ENCODE measurements at regions not wholly inside any gene's neighbourhood (a gene's known extent, or its start where the extent isn't known, plus 50 kb on each side); places are given as distances from the start of the nearest gene placed in this dataset.
A peak's percentile ranks its signal among the peaks of the same experiment; 100 is the strongest.

- no peaks in the 10 kb centered on the region for H3K27me3 Mint-ChIP-seq
- no peaks in the 10 kb centered on the region for H3K36me3 Mint-ChIP-seq
- no peak for DNase-seq (ENCODE audit: extremely low spot score, unreplicated experiment)
- H3K4me3 Mint-ChIP-seq: no peak overlapping the region
- H3K27ac Mint-ChIP-seq: no peak overlapping the region
- no peaks in the 10 kb centered on the region for H3K4me1 Mint-ChIP-seq (ENCODE audit: unreplicated experiment)
- H3K9me3 Mint-ChIP-seq: no peaks in the 10 kb centered on the region
- no peak for TF ChIP-seq CTCF (conservative IDR thresholded peaks at IDR 0.05)
Observed at GRCh38 chr1:214898718-214899117, 183.8 kb upstream of the KCNK2 start.

GRCh38 chr1:214899908-214900460 lies 182.6 kb upstream of the KCNK2 start:
- Mint-ChIP-seq H3K9me3 (no peaks in the 10 kb centered on the region), H3K4me3 (no peak overlapping the region), H3K27ac (no peak overlapping the region), H3K27me3 (no peaks in the 10 kb centered on the region), H3K4me1 (ENCODE audit: unreplicated experiment) (no peaks in the 10 kb centered on the region), H3K36me3 (no peaks in the 10 kb centered on the region)
- DNase-seq (ENCODE audit: extremely low spot score, unreplicated experiment): no peak
- no peak for TF ChIP-seq CTCF (conservative IDR thresholded peaks at IDR 0.05)

DNA sequence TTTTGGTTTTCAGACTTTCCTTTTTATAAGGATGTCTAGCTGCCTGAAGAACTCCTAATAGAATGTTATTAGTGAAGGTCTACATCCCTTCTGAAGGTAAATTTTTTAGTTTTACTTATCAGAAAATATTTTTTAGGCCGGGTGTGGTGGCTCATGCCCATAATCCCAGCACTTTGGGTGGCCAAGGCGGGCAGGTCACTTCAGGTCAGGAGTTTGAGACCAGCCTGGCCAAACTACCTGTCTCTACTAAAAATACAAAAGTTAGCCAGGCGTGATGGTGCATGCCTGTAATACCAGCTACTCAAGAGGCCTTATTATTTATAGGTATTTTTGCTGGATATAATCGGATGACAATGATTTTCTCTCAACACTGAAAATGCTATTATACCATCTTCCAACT lies 181.9 kb upstream of the KCNK2 start:
- Mint-ChIP-seq H3K27me3 (no peaks in the 10 kb centered on the region), H3K4me1 (ENCODE audit: unreplicated experiment) (no peaks in the 10 kb centered on the region), H3K4me3 (no peak overlapping the region), H3K27ac (no peak overlapping the region), H3K9me3 (no peaks in the 10 kb centered on the region), H3K36me3 (no peaks in the 10 kb centered on the region)
- DNase-seq (ENCODE audit: extremely low spot score, unreplicated experiment): no peak
- no peak for TF ChIP-seq CTCF (conservative IDR thresholded peaks at IDR 0.05)

- no peak for DNase-seq (ENCODE audit: extremely low spot score, unreplicated experiment)
- H3K9me3 Mint-ChIP-seq: no peaks in the 10 kb centered on the region
- no peaks in the 10 kb centered on the region for H3K36me3 Mint-ChIP-seq
- peak overlapping the region; percentile 55 for H3K27ac Mint-ChIP-seq
- H3K27me3 Mint-ChIP-seq: peaks cover 1% of the 10 kb centered on the region
- no peak for TF ChIP-seq CTCF (conservative IDR thresholded peaks at IDR 0.05)
- no peak overlapping the region for H3K4me3 Mint-ChIP-seq
- H3K4me1 Mint-ChIP-seq (ENCODE audit: unreplicated experiment): no peaks in the 10 kb centered on the region
Observed at GRCh38 chr1:214901718-214902117, 180.8 kb upstream of the KCNK2 start.

GRCh38 chr1:214902636-214903320 lies 179.8 kb upstream of the KCNK2 start:
- no peaks in the 10 kb centered on the region for H3K36me3 Mint-ChIP-seq
- H3K9me3 Mint-ChIP-seq: no peaks in the 10 kb centered on the region
- peaks cover 6% of the 10 kb centered on the region for H3K27me3 Mint-ChIP-seq
- no peak for DNase-seq (ENCODE audit: extremely low spot score, unreplicated experiment)
- no peak overlapping the region for H3K27ac Mint-ChIP-seq
- TF ChIP-seq CTCF (conservative IDR thresholded peaks at IDR 0.05): no peak
- H3K4me3 Mint-ChIP-seq: no peak overlapping the region
- H3K4me1 Mint-ChIP-seq (ENCODE audit: unreplicated experiment): no peaks in the 10 kb centered on the region

All from type B pancreatic cell (in vitro differentiated cells).